HL-60 (cell line): ENCODE measurements at regions not wholly inside any gene's neighbourhood (a gene's known extent, or its start where the extent isn't known, plus 50 kb on each side); places are given as distances from the start of the nearest gene placed in this dataset.
"Not testable (repeated sequence)": the region's sequence is repeated elsewhere in the genome, so short reads cannot be mapped to it uniquely, and the experiment has no call there.

Source experiments
- CTCF ChIP-seq: IDR thresholded peaks from one replicate; pipeline ENCODE4 v1.5.1; 2011; ENCODE audit warnings: low read length, control low read depth, inconsistent platforms; ENCODE audit not compliant: insufficient read depth
- POLR2AphosphoS5 ChIP-seq: IDR thresholded peaks from 2 replicates; pipeline ENCODE4 v1.6.1; 2012; ENCODE audit warnings: low read depth
- SPI1 ChIP-seq: IDR thresholded peaks from 2 replicates; pipeline ENCODE4 v1.6.1; 2012; ENCODE audit warnings: low read depth, mild to moderate bottlenecking, borderline replicate concordance

GRCh38 chr3:170688222-170688621, 102.3 kb upstream of the SLC7A14 start:
- TF ChIP-seq CTCF, POLR2AphosphoS5, SPI1: not testable (repeated sequence)
